Activated naive CD8-positive, alpha-beta T cell (primary cell): ENCODE measurements at regions not wholly inside any gene's neighbourhood (a gene's known extent, or its start where the extent isn't known, plus 50 kb on each side); places are given as distances from the start of the nearest gene placed in this dataset.

Experiments used
- H3K27ac Mint-ChIP-seq: one replicate; pipeline ENCODE4 v1.8.0; 2021; ENCODE audit warnings: mixed read lengths
- H3K27me3 Mint-ChIP-seq: one replicate; pipeline ENCODE4 v1.8.0; 2021; ENCODE audit warnings: mixed read lengths
- H3K36me3 Mint-ChIP-seq: one replicate; pipeline ENCODE4 v1.8.0; 2021; ENCODE audit warnings: mixed read lengths
- H3K4me1 Mint-ChIP-seq: one replicate; pipeline ENCODE4 v1.8.0; 2021; ENCODE audit warnings: low read depth, mixed read lengths
- H3K4me3 Mint-ChIP-seq: one replicate; pipeline ENCODE4 v1.8.0; 2021; ENCODE audit warnings: mild to moderate bottlenecking, mixed read lengths
- H3K9me3 Mint-ChIP-seq: one replicate; pipeline ENCODE4 v1.8.0; 2021; ENCODE audit warnings: low read depth, mixed read lengths

DNA sequence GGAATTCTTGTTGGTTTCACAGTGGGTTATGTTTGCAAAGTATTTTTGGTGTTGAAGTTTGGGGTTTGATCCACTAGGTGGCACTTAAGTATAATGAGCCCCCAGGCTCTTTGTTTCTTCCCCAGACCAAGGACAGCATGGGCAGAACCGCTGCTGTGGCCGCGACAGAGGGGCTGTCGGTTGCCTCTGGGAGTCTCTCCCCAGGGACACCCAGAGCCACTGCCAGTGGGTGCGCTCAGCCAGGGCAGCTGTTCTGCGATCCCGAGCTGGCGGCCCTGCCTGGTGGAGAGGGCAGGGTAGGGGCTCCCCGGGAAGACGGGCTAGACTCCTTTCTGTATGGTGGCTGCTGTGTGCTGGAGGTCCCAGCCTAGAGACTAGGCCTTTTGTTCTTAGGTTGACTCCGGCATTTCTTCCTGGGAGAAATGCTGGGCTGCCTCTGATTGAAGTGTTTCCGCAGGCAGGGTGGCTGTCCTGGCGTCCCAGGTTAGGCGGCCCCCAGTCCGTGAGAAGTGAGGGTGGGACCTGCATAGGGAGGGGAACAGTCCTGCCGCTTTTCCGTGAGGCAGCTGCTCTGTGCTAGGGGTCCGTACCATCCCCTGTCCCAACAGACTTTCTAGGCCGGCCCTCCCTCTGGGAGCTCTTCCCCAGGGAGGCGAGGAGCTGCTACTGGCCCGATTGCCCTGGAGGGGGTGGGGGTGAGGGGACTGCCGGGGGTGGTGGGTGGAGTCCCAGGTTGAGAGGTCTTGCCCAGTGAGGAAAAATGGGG lies 253.1 kb upstream of the PELI2 start:
- Mint-ChIP-seq H3K27ac (no peak overlapping the region), H3K9me3 (peaks cover 17% of the 10 kb centered on the region)

DNA sequence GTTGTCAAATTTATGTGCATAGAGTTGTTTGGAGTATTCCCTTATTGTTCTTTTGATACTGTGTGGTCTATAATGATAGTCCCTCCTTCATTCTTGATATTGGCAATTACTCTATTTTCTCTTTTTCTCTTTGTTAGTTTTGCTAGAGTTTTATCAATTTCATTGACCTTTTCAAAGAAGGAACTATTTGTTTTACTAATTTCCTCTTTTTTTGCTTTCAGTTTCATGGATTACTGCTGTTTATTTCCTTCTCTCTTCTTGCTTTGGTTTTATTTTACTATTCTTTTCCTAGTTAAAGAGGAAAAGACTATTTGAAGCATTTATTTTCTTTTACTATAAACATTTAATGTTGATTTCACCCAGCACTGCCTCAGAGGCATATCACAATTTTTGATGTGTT lies 250.9 kb upstream of the PELI2 start:
- no peak overlapping the region for H3K27ac Mint-ChIP-seq
- peaks cover 10% of the 10 kb centered on the region for H3K9me3 Mint-ChIP-seq
- no peaks in the 10 kb centered on the region for H3K4me1 Mint-ChIP-seq
- no peak overlapping the region for H3K4me3 Mint-ChIP-seq
- H3K36me3 Mint-ChIP-seq = peaks cover 8% of the 10 kb centered on the region
- peaks cover 3% of the 10 kb centered on the region for H3K27me3 Mint-ChIP-seq

More for the DNA sequence above, 253.1 kb upstream of the PELI2 start:
- no peak overlapping the region for H3K4me3 Mint-ChIP-seq
- H3K36me3 Mint-ChIP-seq = peaks cover 10% of the 10 kb centered on the region
- H3K4me1 Mint-ChIP-seq = no peaks in the 10 kb centered on the region
- H3K27me3 Mint-ChIP-seq = peaks cover 4% of the 10 kb centered on the region

DNA sequence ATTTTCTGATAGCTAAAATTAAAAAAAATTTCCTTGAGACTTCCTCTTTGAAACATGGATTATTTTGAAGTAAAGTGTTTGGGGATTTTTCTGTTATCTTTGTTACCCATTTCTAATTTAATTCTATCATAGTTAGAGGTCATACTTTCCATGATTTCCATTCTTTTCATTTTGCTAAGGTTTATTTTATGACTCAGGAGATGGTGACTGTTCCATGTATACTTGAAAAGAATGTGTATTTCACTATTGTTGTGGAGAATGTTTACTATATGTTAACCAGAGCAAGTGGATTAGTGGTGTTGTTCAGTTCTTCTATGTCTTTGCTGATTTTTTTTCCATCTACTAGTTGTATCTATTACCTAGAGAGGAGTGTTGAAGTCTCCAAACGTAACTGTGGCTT lies 250.5 kb upstream of the PELI2 start:
- Mint-ChIP-seq H3K4me3 (no peak overlapping the region), H3K27ac (no peak overlapping the region), H3K4me1 (no peaks in the 10 kb centered on the region), H3K36me3 (peaks cover 8% of the 10 kb centered on the region), H3K27me3 (peaks cover 3% of the 10 kb centered on the region), H3K9me3 (peaks cover 10% of the 10 kb centered on the region)

DNA sequence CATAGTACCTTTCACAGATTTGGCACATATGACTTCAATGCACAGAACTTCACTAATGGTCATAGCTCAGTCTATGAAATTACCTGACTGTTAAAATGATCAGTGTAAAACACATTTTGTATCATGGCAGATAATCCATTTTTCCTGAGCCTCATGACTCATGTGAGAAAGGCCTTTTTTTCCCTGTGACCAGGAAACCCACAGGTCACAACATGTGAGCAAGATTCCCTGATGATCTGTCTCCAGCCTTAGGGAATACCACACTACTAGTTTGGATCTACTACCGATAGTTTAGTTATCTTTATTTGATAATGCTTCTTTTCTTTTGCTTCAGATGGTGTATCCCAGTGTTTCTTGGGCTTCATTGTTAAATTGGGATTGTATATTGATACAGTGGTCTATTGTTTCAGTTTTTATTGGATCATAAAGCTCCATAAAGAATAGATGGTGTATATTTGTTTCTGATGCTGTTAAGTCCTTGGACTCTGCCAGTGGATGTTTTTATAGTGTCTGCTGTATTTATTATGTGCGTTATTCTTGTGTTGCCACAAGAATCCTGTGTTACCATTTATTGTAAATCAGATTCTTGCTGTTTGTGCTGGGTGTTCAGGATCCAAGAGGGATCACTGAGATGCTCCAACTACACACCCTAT lies 248.7 kb upstream of the PELI2 start:
- no peak overlapping the region for H3K4me3 Mint-ChIP-seq
- H3K4me1 Mint-ChIP-seq = no peaks in the 10 kb centered on the region
- H3K9me3 Mint-ChIP-seq = peaks cover 3% of the 10 kb centered on the region
- H3K27me3 Mint-ChIP-seq = peaks cover 2% of the 10 kb centered on the region
- H3K36me3 Mint-ChIP-seq = peaks cover 2% of the 10 kb centered on the region
- H3K27ac Mint-ChIP-seq = no peak overlapping the region

DNA sequence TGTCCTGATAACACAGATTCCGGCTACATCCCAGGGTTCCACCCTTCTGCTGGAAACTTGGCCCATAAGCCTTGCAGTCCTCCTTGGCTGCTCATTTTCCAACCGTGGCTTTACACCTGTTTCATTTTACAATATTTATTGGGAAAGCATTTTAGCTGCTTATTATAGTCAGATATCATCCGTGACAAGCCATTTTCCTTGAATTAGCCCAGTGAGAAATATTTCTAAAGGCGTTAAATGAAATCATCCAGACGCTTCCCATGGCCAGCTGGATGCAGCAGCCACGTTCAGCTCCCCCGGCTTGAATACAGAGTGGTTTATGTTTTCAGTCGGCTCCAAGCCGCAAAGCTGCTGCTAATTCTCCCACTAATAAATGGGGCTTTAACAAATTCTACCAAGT lies 245.0 kb upstream of the PELI2 start:
- H3K9me3 Mint-ChIP-seq = no peaks in the 10 kb centered on the region
- no peaks in the 10 kb centered on the region for H3K36me3 Mint-ChIP-seq
- no peaks in the 10 kb centered on the region for H3K27me3 Mint-ChIP-seq
- H3K4me1 Mint-ChIP-seq = no peaks in the 10 kb centered on the region
- no peak overlapping the region for H3K27ac Mint-ChIP-seq
- H3K4me3 Mint-ChIP-seq = no peak overlapping the region

DNA sequence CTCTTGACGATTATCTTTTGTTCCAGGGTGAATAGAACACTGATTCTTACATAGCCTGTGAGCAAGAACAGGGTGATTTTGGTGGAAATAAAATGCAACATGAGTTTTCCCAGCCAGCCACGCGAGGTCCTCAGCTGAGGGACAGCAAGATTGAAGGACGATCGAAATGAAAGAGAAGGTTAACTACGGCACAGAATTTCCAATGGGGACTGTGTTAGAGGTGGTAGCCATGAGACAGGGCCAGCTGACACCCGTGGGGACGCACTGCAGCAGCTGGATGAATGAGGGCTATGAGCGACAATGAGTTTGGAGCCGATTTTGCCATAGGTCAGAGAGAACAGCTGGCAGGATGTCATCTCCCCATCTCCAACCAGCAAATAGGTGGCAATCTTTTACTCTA lies 243.4 kb upstream of the PELI2 start:
- Mint-ChIP-seq H3K27me3 (no peaks in the 10 kb centered on the region), H3K36me3 (no peaks in the 10 kb centered on the region), H3K9me3 (no peaks in the 10 kb centered on the region), H3K4me3 (no peak overlapping the region), H3K27ac (no peak overlapping the region), H3K4me1 (no peaks in the 10 kb centered on the region)

DNA sequence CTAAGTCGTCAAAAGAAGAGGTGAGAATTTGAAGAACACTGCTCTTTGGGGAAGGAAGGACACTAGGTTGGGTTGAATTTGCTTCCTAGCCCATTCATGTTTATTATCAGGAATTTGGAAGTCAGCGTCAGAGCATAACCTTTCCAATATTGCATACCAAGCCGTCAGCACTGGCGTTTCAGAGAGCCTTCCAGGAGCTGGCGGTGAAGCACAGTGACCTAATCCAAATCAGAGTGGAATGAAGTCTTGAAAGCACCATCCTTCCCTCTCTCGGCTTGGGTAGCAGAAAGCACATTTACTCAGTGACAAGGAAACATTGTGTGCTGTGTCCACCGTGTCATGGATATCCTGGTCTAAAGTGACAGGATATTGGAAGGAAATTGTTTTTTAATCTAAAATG lies 240.3 kb upstream of the PELI2 start:
- Mint-ChIP-seq H3K36me3 (no peaks in the 10 kb centered on the region), H3K27me3 (peaks cover 3% of the 10 kb centered on the region), H3K4me3 (no peak overlapping the region), H3K9me3 (no peaks in the 10 kb centered on the region), H3K27ac (no peak overlapping the region), H3K4me1 (no peaks in the 10 kb centered on the region)

DNA sequence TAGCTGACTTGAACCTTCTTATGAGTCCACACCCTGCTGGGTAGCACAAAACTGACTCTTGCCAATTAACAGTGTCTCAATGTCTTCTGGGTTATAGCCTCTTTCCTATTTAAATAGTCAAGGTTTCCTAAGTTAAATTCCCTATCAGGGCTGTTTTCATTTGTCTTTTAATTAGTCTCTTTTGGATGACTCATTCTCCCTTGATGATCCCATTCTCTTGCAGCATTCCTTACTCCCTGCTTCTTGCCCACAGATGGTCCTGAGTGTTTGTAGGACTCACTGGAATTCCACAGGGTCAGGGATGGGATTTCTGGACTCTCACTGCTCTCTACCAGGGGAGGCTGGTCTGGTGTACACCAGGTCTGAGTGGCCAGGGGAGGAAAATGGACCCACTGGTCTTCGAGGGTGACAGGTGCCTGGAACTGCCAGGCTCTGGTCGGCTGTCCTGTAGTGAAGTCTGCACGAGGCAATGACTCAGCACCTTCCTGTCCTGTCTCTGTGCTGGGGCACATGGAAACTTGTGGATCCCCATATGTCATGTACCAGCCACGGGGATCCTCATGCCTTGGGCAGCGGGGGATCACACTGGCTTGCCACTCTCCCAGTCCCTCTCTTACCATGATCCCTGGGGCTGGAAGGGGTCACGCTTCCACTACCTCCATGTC lies 236.5 kb upstream of the PELI2 start:
- no peaks in the 10 kb centered on the region for H3K9me3 Mint-ChIP-seq
- H3K4me3 Mint-ChIP-seq = no peak overlapping the region
- H3K4me1 Mint-ChIP-seq = no peaks in the 10 kb centered on the region
- H3K36me3 Mint-ChIP-seq = no peaks in the 10 kb centered on the region
- peaks cover 8% of the 10 kb centered on the region for H3K27me3 Mint-ChIP-seq
- no peak overlapping the region for H3K27ac Mint-ChIP-seq

DNA sequence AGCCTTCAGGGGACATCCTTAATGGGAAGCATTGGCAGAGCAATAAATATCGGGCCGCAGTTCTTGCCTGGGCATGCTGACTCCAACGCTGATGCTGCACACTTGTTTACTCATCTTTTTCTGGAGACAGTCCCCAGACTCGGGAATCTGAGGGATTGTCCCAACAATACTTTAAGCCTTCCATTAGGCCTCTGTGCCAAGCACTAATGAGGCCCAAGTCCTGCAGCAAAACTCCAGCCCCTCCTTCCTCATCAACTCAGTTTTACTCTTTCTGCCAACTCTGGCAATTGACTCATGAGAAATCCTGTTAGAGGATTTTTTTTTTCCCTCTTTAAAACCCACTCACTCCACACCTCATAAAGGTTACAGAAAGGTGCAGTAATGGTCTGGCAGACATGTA lies 233.4 kb upstream of the PELI2 start:
- H3K4me3 Mint-ChIP-seq = no peak overlapping the region
- peaks cover 12% of the 10 kb centered on the region for H3K27me3 Mint-ChIP-seq
- H3K4me1 Mint-ChIP-seq = no peaks in the 10 kb centered on the region
- H3K36me3 Mint-ChIP-seq = no peaks in the 10 kb centered on the region
- H3K27ac Mint-ChIP-seq = no peak overlapping the region
- H3K9me3 Mint-ChIP-seq = no peaks in the 10 kb centered on the region

DNA sequence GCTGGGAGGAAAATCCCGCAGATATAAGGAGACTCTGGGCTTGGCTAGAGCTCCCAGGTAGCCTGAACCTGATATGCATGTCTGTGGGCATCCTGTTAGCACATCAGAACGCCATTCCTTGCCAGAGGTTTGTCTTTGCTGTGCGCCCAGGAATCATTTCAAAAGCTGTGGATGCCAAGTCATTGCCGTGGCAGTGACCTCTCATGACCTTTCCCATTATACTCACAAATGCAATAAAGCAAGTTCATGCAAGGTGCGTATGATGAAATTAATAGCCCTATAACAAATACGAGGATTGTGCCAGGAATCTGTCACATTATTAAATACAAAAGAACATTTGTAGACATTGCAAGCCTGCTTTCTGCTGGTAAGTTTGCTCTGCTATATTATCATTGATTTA lies 229.1 kb upstream of the PELI2 start:
- Mint-ChIP-seq H3K4me3 (no peak overlapping the region), H3K36me3 (no peaks in the 10 kb centered on the region), H3K9me3 (no peaks in the 10 kb centered on the region), H3K27ac (no peak overlapping the region), H3K27me3 (peaks cover 14% of the 10 kb centered on the region), H3K4me1 (no peaks in the 10 kb centered on the region)

DNA sequence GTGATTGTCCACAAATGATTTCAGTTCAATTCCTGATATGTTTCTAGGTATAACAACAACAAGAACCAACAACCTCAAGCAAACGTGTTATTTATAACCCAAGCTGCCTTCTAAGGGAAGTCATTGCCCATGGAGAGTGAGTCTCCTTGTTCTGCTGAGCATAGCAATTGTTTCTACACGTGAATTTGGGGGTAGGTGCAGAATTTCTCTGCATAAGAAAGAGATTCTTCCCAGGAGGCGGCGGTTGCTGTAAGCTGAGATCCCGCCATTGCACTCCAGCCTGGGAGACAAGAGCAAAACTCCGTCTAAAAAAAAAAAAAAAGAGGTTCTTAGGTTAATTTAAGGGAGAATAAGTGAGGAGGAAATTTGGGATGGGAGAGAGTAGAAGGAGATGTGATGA lies 226.5 kb upstream of the PELI2 start:
- H3K9me3 Mint-ChIP-seq = no peaks in the 10 kb centered on the region
- H3K27me3 Mint-ChIP-seq = peaks cover 10% of the 10 kb centered on the region
- H3K36me3 Mint-ChIP-seq = no peaks in the 10 kb centered on the region
- no peaks in the 10 kb centered on the region for H3K4me1 Mint-ChIP-seq
- H3K27ac Mint-ChIP-seq = no peak overlapping the region
- no peak overlapping the region for H3K4me3 Mint-ChIP-seq

DNA sequence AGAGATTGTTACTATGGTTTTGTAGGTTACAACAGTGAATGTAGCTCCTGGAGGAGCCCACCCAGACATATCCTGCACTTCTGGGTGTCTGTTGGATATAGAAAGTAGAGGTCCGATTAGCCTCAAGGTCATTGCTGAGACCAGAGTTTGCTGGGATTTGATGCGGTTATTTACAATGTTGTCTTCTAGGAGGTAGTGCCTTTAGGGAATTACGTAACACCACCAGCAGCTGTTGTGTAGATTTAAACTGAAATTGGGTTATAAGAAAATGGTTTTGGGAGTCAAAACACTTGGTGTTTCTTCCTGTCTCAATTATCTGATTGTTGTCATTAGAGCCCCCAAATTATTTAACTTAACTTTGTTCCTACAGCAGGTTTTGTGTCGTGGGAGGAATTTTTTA lies 225.3 kb upstream of the PELI2 start:
- Mint-ChIP-seq H3K4me1 (no peaks in the 10 kb centered on the region), H3K9me3 (no peaks in the 10 kb centered on the region), H3K4me3 (no peak overlapping the region), H3K27me3 (peaks cover 7% of the 10 kb centered on the region), H3K36me3 (no peaks in the 10 kb centered on the region), H3K27ac (no peak overlapping the region)

DNA sequence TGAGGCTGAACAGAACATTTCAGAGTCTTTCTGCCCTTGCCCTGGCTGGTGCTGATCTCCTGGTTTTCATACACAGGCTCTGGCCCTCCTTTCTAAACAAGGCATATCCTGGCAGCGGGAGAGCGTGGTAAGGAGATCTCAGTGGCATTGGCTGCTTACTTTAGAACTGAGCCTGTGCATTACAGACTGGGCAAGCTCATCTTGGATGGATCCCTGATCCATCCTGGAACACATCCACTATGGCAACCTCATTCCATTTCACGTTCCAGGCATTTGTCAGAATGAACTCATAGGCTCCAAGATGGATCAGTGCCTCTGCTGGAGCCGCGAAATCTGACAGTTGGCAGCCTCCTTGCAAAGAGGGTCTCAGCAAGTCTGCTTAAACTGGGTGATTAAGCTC lies 224.5 kb upstream of the PELI2 start:
- peaks cover 5% of the 10 kb centered on the region for H3K27me3 Mint-ChIP-seq
- H3K4me3 Mint-ChIP-seq = no peak overlapping the region
- H3K4me1 Mint-ChIP-seq = no peaks in the 10 kb centered on the region
- no peak overlapping the region for H3K27ac Mint-ChIP-seq
- no peaks in the 10 kb centered on the region for H3K36me3 Mint-ChIP-seq
- no peaks in the 10 kb centered on the region for H3K9me3 Mint-ChIP-seq

DNA sequence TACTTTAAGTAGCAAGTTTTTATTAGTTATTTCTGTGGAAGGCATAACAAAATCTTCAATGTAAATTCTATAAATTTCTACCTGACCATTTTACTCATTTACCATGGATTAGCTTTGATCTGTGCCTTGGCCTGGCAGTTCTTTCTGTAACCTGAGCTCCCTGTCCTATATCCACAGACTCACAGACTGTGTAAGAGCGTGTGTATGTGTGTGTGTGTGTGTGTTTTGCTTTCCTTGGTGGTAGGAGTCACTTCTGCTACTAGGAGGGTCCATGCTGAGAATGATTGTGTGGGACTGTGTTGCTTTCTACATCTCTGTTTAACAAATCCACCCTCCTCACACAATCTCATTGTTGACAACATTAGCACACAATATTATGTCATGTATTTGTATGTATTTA lies 221.2 kb upstream of the PELI2 start:
- no peaks in the 10 kb centered on the region for H3K4me1 Mint-ChIP-seq
- H3K36me3 Mint-ChIP-seq = no peaks in the 10 kb centered on the region
- H3K27me3 Mint-ChIP-seq = no peaks in the 10 kb centered on the region
- no peak overlapping the region for H3K4me3 Mint-ChIP-seq
- no peaks in the 10 kb centered on the region for H3K9me3 Mint-ChIP-seq
- H3K27ac Mint-ChIP-seq = no peak overlapping the region

DNA sequence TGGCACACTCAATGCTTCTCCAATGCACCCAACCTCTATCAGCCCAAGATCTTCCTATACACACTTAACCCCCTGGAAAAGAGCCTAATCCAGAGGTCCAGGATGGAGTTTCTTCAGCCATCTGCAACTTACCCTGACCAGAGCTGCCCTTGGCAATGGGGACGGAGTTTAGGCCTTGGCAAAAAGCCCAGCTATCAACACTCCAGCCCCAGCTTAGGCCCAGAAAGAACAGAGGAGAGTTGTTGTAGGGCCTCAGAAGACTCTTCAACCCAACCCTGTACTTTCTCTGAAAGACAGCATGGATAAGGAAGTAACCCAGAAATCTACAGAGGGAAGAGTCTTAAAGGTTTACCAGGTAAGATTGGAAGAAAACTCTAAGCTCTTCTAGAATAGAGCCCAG lies 219.3 kb upstream of the PELI2 start:
- no peaks in the 10 kb centered on the region for H3K4me1 Mint-ChIP-seq
- no peak overlapping the region for H3K27ac Mint-ChIP-seq
- no peak overlapping the region for H3K4me3 Mint-ChIP-seq
- H3K9me3 Mint-ChIP-seq = no peaks in the 10 kb centered on the region
- no peaks in the 10 kb centered on the region for H3K36me3 Mint-ChIP-seq
- H3K27me3 Mint-ChIP-seq = no peaks in the 10 kb centered on the region
